AG09309 (cell line): ENCODE measurements at regions not wholly inside any gene's neighbourhood (a gene's known extent, or its start where the extent isn't known, plus 50 kb on each side); places are given as distances from the start of the nearest gene placed in this dataset.

Source experiments
- DNase-seq: peaks from one replicate; pipeline ENCODE4 v3.0.0-alpha.2; 2010; ENCODE audit warnings: low read depth
- H3K4me3 ChIP-seq: 2 replicates; pipeline ENCODE4 v1.5.1; 2011; ENCODE audit warnings: mild to moderate bottlenecking, low read depth, low read length, moderate library complexity; ENCODE audit not compliant: control insufficient read depth
- CTCF ChIP-seq: IDR thresholded peaks from 2 replicates; pipeline ENCODE4 v1.5.1; 2011; ENCODE audit warnings: mild to moderate bottlenecking, low read depth, low read length, inconsistent platforms; ENCODE audit not compliant: insufficient read depth, control insufficient read depth; ENCODE audit errors: missing control alignments

- TF ChIP-seq CTCF = no peak
- no peak for DNase-seq
- no peak overlapping the region for H3K4me3 ChIP-seq
These were observed 224.7 kb downstream of the CHRM2 start for GRCh38 chr7:137093198-137093597.

GRCh38 chr7:137091396-137091795 lies 222.9 kb downstream of the CHRM2 start:
- H3K4me3 ChIP-seq = no peak overlapping the region
- DNase-seq = no peak
- TF ChIP-seq CTCF = peak; percentile 44

- no peak for DNase-seq
- TF ChIP-seq CTCF = no peak
These were observed 218.4 kb downstream of the CHRM2 start for GRCh38 chr7:137086896-137087295.

GRCh38 chr7:137084607-137085380 lies 216.3 kb downstream of the CHRM2 start:
- DNase-seq = no peak
- no peak for TF ChIP-seq CTCF
- H3K4me3 ChIP-seq = no peak overlapping the region

More at GRCh38 chr7:137086896-137087295, 218.4 kb downstream of the CHRM2 start:
- H3K4me3 ChIP-seq = no peak overlapping the region

- no peak for DNase-seq
- H3K4me3 ChIP-seq = no peak overlapping the region
- TF ChIP-seq CTCF = no peak
These were observed 213.9 kb downstream of the CHRM2 start for GRCh38 chr7:137082391-137082790.

- DNase-seq = peak; percentile 98
- H3K4me3 ChIP-seq = no peak overlapping the region
- TF ChIP-seq CTCF = no peak
These were observed 213.1 kb downstream of the CHRM2 start for GRCh38 chr7:137081321-137082093.
